Choroid plexus epithelial cell (primary cell): ENCODE measurements at regions not wholly inside any gene's neighbourhood (a gene's known extent, or its start where the extent isn't known, plus 50 kb on each side); places are given as distances from the start of the nearest gene placed in this dataset.

Experiments used
- DNase-seq: peaks from one replicate; pipeline ENCODE4 v3.0.0-alpha.2; 2010; ENCODE audit warnings: low read depth
- H3K4me3 ChIP-seq: 2 replicates; pipeline ENCODE4 v1.5.1; 2011; ENCODE audit warnings: low read depth, mild to moderate bottlenecking, control low read depth, low read length, moderate library complexity
- TF ChIP-seq, protein P1 (sequence below): conservative IDR thresholded peaks from 2 replicates; pipeline ENCODE4 v1.5.1; 2011; ENCODE audit warnings: low read depth, mild to moderate bottlenecking, control low read depth, inconsistent platforms, low read length, moderate library complexity

DNA sequence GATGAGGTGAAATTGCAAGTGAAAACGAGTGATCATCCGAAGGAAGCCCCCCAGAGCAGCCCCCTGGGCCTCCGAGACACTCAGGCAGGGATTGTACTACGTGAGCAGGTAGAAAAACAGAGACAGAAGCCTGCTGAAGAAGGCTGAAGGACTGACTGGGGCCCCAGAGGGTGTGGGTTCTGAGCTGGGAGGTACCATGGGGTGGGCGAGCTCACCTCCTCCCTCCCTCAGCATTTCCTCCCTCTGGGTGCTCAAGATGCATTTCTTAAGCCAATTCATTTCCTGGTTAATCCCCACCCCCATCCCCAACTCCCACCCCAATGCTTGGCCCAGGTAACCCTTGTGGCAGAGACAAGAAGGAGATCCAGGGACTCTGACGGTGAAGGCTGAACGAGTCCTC is 108.7 kb downstream of the BDH1 start:
- no peak overlapping the region for H3K4me3 ChIP-seq
- TF ChIP-seq, protein P1, sequence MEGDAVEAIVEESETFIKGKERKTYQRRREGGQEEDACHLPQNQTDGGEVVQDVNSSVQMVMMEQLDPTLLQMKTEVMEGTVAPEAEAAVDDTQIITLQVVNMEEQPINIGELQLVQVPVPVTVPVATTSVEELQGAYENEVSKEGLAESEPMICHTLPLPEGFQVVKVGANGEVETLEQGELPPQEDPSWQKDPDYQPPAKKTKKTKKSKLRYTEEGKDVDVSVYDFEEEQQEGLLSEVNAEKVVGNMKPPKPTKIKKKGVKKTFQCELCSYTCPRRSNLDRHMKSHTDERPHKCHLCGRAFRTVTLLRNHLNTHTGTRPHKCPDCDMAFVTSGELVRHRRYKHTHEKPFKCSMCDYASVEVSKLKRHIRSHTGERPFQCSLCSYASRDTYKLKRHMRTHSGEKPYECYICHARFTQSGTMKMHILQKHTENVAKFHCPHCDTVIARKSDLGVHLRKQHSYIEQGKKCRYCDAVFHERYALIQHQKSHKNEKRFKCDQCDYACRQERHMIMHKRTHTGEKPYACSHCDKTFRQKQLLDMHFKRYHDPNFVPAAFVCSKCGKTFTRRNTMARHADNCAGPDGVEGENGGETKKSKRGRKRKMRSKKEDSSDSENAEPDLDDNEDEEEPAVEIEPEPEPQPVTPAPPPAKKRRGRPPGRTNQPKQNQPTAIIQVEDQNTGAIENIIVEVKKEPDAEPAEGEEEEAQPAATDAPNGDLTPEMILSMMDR = no peak
- DNase-seq = no peak

DNA sequence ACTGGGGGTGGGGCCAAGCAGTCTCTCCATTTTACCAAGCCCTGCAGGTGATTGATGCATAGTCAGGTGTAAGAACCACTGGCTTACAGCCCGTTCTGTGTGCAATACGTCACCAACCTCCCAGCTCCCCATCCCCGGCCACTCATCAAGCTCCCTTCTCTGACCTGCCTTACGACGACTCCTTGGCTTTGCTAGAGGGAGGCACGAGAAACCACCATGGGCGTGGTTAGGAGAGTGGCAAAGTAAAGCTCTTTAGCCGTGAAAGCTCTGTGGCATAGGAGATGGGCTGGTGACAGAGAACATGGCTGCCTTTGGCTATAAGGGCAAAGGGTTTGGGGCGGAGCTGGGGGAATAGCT is 109.1 kb downstream of the BDH1 start:
- TF ChIP-seq, protein P1 = no peak
- DNase-seq = no peak
- no peak overlapping the region for H3K4me3 ChIP-seq

DNA sequence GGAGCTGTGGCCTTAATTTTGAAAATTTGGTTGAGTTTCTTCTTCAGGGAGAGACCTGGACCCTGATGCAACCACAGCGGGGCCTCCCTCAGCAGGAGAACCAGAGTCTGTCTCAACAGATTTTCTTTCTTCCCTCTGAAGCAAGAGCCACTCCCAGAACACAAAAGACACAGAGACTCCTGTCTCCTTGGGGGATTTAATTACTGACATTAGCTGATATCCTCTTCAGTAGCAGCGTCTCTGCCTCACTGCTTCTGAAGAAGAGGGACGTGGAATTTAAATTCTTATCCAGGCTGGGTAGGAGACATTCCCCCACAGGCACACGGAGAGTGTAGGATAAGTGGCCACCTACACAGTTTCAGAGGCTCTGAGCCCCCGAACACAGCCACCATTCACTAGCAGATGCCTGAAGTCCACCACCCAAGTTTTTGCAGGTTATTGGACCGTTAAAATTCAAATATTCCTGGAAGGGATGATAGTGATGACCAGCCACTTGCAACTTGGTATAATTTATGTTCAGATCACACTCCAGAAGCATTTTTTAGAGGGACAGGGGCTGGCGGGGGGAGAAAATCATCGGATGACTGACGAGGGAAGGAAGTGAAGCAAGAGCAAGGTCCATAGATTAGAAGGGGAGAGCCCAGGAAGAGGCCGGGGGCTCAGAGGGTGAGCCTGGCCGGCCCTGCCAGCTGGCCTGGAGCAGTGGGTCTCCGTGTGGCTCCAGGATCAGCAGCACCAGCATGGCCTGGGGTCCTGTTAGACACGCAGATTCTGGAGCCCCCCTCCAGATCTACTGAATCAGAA is 109.7 kb downstream of the BDH1 start:
- DNase-seq = no peak
- TF ChIP-seq, protein P1 = no peak
- no peak overlapping the region for H3K4me3 ChIP-seq

DNA sequence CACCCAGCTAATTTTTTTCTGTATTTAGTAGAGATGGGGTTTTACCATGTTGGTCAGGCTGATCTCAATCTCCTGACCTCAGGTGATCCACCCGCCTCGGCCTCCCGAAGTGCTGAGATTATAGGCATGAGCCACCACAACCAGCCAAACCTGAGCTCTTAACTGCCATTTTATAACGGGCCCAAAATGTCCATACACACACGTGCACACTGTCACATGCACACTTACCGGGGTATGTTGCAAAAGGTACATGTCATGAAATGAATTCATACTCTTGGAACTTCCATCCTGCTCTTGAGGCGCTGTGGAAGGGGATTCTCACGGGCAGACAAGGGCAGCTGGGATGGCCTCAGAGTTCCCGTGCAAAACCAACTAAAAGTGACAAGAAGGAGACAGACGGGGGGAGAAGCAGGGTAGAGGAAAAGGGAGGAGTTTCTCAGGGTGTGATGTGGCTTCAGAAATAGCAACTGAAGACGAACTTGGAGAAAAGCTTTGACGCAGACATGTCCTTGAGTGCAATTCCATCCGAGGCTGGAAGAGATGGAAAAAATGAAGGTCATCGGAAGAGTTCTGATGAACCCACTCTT is 110.9 kb downstream of the BDH1 start:
- TF ChIP-seq, protein P1 = no peak
- DNase-seq = no peak

DNA sequence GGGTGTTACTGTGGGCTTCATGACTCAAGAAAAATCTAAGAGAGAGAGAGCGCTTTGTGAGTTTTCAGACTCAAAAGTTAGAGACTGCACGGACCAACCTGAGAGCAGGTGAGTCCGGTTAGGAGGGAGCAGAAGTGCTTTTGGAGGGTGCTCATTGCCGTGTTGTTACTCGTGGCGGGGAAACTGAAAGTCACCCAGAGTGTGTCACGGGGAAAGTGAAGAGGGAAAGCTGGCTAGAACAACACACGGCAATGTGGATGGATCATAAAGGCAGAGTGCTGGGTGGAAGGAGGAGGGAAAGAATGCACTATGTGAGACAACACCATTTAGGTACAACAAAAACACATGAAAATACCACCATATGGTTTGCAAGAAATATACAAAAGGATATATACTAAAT is 112.3 kb downstream of the BDH1 start:
- TF ChIP-seq, protein P1 = no peak
- H3K4me3 ChIP-seq = no peak overlapping the region
- DNase-seq = no peak

More for the DNA sequence above, 110.9 kb downstream of the BDH1 start:
- H3K4me3 ChIP-seq = no peak overlapping the region

DNA sequence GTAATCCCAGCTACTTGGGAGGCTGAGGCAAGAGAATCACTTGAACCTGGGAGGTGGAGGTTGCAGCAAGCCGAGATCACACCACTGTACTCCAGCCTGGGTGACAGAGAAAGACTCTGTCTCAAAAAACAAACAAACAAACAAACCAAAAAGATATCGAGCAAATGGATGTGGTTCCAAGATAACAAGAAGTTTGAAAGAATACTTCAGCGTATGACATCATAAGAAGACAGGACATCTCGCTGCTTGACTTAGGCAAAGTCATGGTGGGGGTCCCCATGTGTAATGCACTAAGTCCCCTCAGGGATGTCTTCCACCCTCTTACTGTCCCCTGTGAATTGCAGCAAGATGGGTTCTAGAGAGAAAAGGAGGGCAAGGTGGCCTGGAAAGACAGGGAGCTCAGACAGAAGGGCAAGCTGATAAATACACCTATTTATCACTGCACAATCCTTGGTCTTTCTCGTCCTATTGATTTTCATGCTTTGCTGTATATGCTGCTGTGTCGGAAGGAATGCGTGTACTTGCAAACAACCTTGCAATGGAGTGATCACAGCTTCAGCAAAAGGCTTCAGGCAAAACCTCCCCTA is 115.0 kb downstream of the BDH1 start:
- H3K4me3 ChIP-seq = no peak overlapping the region
- TF ChIP-seq, protein P1 = no peak

More for the DNA sequence above, 115.0 kb downstream of the BDH1 start:
- DNase-seq = no peak
